Astrocyte (in vitro differentiated cells and primary cell): ENCODE measurements at regions not wholly inside any gene's neighbourhood (a gene's known extent, or its start where the extent isn't known, plus 50 kb on each side); places are given as distances from the start of the nearest gene placed in this dataset.
"Not testable (repeated sequence)": the region's sequence is repeated elsewhere in the genome, so short reads cannot be mapped to it uniquely, and the experiment has no call there.

Experiments used
- CTCF ChIP-seq: IDR thresholded peaks from 2 replicates; pipeline ENCODE4 v1.5.1; 2011; ENCODE audit warnings: low read depth, mild to moderate bottlenecking, inconsistent platforms, low read length, moderate library complexity; ENCODE audit not compliant: insufficient read depth
- EZH2 ChIP-seq: IDR thresholded peaks from 2 replicates; pipeline ENCODE4 v1.6.1; 2012; ENCODE audit warnings: mild to moderate bottlenecking, low read length, inconsistent platforms; ENCODE audit not compliant: insufficient read depth

DNA sequence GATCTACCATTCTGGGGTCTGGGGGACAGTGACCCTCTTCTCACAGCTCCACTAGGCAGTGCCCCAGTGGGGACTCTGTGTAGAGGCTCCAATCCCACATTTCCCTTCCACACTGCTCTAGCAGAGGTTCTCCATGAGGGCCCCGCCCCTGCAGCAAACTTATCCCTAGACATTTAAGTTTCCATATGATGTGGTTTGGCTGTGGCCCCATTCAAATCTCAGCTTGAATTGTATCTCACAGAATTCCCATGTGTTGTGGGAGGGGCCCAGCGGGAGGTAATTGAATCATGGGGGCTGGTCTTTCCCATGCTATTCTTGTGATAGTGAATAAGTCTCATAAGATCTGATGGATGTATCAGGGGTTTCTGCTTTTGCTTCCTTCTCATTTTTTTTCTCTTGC, 241.3 kb downstream of the DPY19L2 start:
- not testable (repeated sequence) for TF ChIP-seq CTCF, EZH2
